GM12878 (cell line): ENCODE measurements at regions not wholly inside any gene's neighbourhood (a gene's known extent, or its start where the extent isn't known, plus 50 kb on each side); places are given as distances from the start of the nearest gene placed in this dataset.

ENCODE experiments used
- ATAC-seq: fragments of 200-7000 bp; cut with Tn5 transposase; 3 replicates; pipeline ENCODE4 v1.9.1; 2020; ENCODE audit warnings: mild to moderate bottlenecking, moderate library complexity
- BruUV-seq: library from RNA; stranded (reverse); fragments of 400-500 nt; replicated peaks from 2 replicates; lab custom pipeline; 2021; lab: Mats Ljungman, UMichigan
- CTCF ChIA-PET: fragments of 300-600 bp; sonication (Branson Sonifier 250); formaldehyde crosslinking; extraction: SDS; loops from one replicate; lab custom pipeline; 2021; ENCODE audit warnings: inconsistent platforms; lab: Yijun Ruan, JAX
- POLR2A ChIA-PET: fragments of 350-600 bp; formaldehyde crosslinking; extraction: SDS; loops from one replicate; lab custom pipeline; 2021; ENCODE audit warnings: inconsistent platforms; lab: Charles Lee
- RAD21 ChIA-PET: fragments of 300-600 bp; sonication (Branson Sonifier 250); formaldehyde crosslinking; loops from one replicate; lab custom pipeline; 2023; ENCODE audit warnings: antibody characterized with exemption; ENCODE audit not compliant: unreplicated experiment; lab: Charles Lee
- SMC1A ChIA-PET: fragments of 300-600 bp; sonication (Branson Sonifier 250); formaldehyde crosslinking; loops from one replicate; lab custom pipeline; 2023; ENCODE audit not compliant: unreplicated experiment, uncharacterized antibody; lab: Charles Lee
- DNase-seq: peaks from one replicate; pipeline ENCODE4 v3.0.0-alpha.2; 2011; ENCODE audit warnings: low read depth, low spot score
- FAIRE-seq: peaks from 3 replicates; lab custom pipeline; 2011; peaks lifted over from hg19 to GRCh38; lab: Jason Lieb, UNC
- H2AFZ ChIP-seq: 2 replicates; pipeline ENCODE4 v1.6.0; 2011; ENCODE audit warnings: low read depth, low read length, control low read depth; ENCODE audit not compliant: control insufficient read depth
- H3K27ac ChIP-seq: 2 replicates; pipeline ENCODE4 v1.5.1; 2011; ENCODE audit warnings: control low read depth; ENCODE audit not compliant: control insufficient read depth, insufficient read depth
- H3K27me3 ChIP-seq, 2 experiments: replicated peaks in 1 of 2; 2 replicates each; pipeline versions ENCODE4 v1.6.0 to v1.6.1; 2011; ENCODE audit warnings: low read length in 1 of 2; ENCODE audit not compliant: control insufficient read depth in 2 of 2, insufficient read depth in 2 of 2
- H3K36me3 ChIP-seq, 2 experiments: 2 replicates each; pipeline ENCODE4 v1.5.1; 2011; ENCODE audit warnings: low read length in 1 of 2; ENCODE audit not compliant: control insufficient read depth in 2 of 2, insufficient read depth in 2 of 2
- H3K4me1 ChIP-seq: 2 replicates; pipeline ENCODE4 v1.6.1; 2011; ENCODE audit warnings: mild to moderate bottlenecking, low read length, moderate library complexity, mixed read lengths; ENCODE audit not compliant: control insufficient read depth, insufficient read depth
- H3K4me2 ChIP-seq: 2 replicates; pipeline ENCODE4 v1.6.0; 2011; ENCODE audit warnings: control low read depth; ENCODE audit not compliant: control insufficient read depth, insufficient read depth
- H3K4me3 ChIP-seq: fragments of 200-600 bp; sonication (generic); 2 replicates; pipeline ENCODE4 v1.5.1; 2016
- H3K79me2 ChIP-seq: 2 replicates; pipeline ENCODE4 v1.6.0; 2011; ENCODE audit warnings: low read length; ENCODE audit not compliant: control insufficient read depth, insufficient read depth
- H3K9ac ChIP-seq: 2 replicates; pipeline ENCODE4 v1.8.0; 2011; ENCODE audit warnings: low read length, control low read depth, mixed read lengths; ENCODE audit not compliant: control insufficient read depth, insufficient read depth
- H3K9me3 ChIP-seq: replicated peaks from 3 replicates; pipeline ENCODE4 v1.5.1; 2011; ENCODE audit warnings: mild to moderate bottlenecking, low read length; ENCODE audit not compliant: control insufficient read depth, insufficient read depth
- H4K20me1 ChIP-seq: 2 replicates; pipeline ENCODE4 v1.6.0; 2011; ENCODE audit not compliant: control insufficient read depth, insufficient read depth
- CBX5 ChIP-seq: sonication (generic); IDR thresholded peaks from 2 replicates; pipeline ENCODE4 v1.6.1; 2016; ENCODE audit warnings: low read depth, moderate library complexity, mild to moderate bottlenecking, inconsistent platforms
- HDGF ChIP-seq: fragments of 450-650 bp; IDR thresholded peaks from 2 replicates; pipeline ENCODE4 v1.6.1; 2016; ENCODE audit warnings: antibody characterized with exemption
- IRF4 ChIP-seq: IDR thresholded peaks from 2 replicates; pipeline ENCODE4 v1.6.1; 2011; ENCODE audit warnings: low read depth, low read length
- KLF5 ChIP-seq: fragments of 450-650 bp; IDR thresholded peaks from 2 replicates; pipeline ENCODE4 v1.6.1; 2014; ENCODE audit warnings: mild to moderate bottlenecking; ENCODE audit not compliant: partially characterized antibody
- PAX5 ChIP-seq: IDR thresholded peaks from 2 replicates; pipeline ENCODE4 v1.6.1; 2011; ENCODE audit warnings: low read depth, low read length, borderline replicate concordance
- POLR2A ChIP-seq: IDR thresholded peaks from 2 replicates; pipeline ENCODE4 v1.6.1; 2011; ENCODE audit warnings: low read depth, mild to moderate bottlenecking, low read length
- STAT3 ChIP-seq: IDR thresholded peaks from 2 replicates; pipeline ENCODE4 v1.6.1; 2011; ENCODE audit warnings: low read depth, low read length, improper control_type of control experiment
- TCF3 ChIP-seq: IDR thresholded peaks from 2 replicates; pipeline ENCODE4 v1.6.1; 2012; ENCODE audit warnings: low read depth, mild to moderate bottlenecking, low read length, borderline replicate concordance; ENCODE audit not compliant: insufficient read depth
- WGBS: methylation state at CpG from one replicate; pipeline ENCODE4 v1.1.6; 2016; ENCODE audit warnings: low lambda C conversion rate; ENCODE audit not compliant: insufficient replicate concordance, insufficient coverage; ENCODE audit errors: missing lambda C conversion rate; 5-methylcytosine and 5-hydroxymethylcytosine counted together
- in situ Hi-C: fragments of 300-500 bp; cut with MboI; formaldehyde crosslinking; loops from 9 replicates; pipeline ENCODE4 v1.14.3; 2018; ENCODE audit warnings: mixed read lengths
- intact Hi-C: fragments of 100-400 bp; cut with micrococcal nuclease; formaldehyde crosslinking; loops from one replicate; pipeline ENCODE4 v1.14.2; 2022; ENCODE audit not compliant: unreplicated experiment
- TF ChIP-seq, protein P1 (sequence below): fragments of 450-650 bp; IDR thresholded peaks from 2 replicates; pipeline ENCODE4 v1.6.1; 2017; ENCODE audit warnings: mild to moderate bottlenecking, low read depth, inconsistent platforms; ENCODE audit not compliant: poor library complexity, severe bottlenecking
- TF ChIP-seq, protein P2 (sequence below): IDR thresholded peaks from 2 replicates; pipeline ENCODE4 v1.6.1; 2012; ENCODE audit warnings: low read depth, low read length, improper control_type of control experiment
- TF ChIP-seq, protein P3 (sequence below): fragments of 450-650 bp; IDR thresholded peaks from 2 replicates; pipeline ENCODE4 v1.6.1; 2018; ENCODE audit warnings: borderline replicate concordance, mild to moderate bottlenecking; ENCODE audit not compliant: partially characterized antibody
- TF ChIP-seq, protein P4 (sequence below): fragments of 450-650 bp; formaldehyde crosslinking; IDR thresholded peaks from 2 replicates; pipeline ENCODE4 v1.5.0; 2022; ENCODE audit warnings: mild to moderate bottlenecking, missing genetic modification characterization

DNA sequence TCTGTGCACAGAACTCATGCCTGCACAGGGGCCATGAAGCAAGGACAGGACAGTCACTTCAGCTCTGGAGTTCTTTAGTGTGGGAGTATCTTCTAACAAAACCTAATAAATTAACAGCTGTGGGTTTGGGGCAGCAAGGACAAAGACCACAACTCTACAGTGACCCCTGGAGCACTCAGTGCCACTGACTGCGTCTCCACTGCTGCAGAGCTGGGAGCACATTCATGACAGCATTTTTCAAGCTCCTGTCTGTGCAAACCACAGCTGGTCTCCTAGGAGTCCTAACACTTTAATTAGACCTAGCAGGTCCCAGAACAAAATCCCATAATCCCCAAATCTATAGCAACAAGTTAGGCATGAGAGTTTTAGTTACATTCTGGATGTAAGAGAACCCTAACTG is 76.5 kb downstream of the RTL9 start:
- TF ChIP-seq, protein P1, sequence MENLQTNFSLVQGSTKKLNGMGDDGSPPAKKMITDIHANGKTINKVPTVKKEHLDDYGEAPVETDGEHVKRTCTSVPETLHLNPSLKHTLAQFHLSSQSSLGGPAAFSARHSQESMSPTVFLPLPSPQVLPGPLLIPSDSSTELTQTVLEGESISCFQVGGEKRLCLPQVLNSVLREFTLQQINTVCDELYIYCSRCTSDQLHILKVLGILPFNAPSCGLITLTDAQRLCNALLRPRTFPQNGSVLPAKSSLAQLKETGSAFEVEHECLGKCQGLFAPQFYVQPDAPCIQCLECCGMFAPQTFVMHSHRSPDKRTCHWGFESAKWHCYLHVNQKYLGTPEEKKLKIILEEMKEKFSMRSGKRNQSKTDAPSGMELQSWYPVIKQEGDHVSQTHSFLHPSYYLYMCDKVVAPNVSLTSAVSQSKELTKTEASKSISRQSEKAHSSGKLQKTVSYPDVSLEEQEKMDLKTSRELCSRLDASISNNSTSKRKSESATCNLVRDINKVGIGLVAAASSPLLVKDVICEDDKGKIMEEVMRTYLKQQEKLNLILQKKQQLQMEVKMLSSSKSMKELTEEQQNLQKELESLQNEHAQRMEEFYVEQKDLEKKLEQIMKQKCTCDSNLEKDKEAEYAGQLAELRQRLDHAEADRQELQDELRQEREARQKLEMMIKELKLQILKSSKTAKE = no peak
- TF ChIP-seq PAX5 = no peak
- no peak for TF ChIP-seq TCF3
- TF ChIP-seq, protein P2, sequence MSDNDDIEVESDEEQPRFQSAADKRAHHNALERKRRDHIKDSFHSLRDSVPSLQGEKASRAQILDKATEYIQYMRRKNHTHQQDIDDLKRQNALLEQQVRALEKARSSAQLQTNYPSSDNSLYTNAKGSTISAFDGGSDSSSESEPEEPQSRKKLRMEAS = no peak
- TF ChIP-seq POLR2A = no peak
- no peak for TF ChIP-seq STAT3
- TF ChIP-seq CBX5 = no peak
- TF ChIP-seq, protein P3, sequence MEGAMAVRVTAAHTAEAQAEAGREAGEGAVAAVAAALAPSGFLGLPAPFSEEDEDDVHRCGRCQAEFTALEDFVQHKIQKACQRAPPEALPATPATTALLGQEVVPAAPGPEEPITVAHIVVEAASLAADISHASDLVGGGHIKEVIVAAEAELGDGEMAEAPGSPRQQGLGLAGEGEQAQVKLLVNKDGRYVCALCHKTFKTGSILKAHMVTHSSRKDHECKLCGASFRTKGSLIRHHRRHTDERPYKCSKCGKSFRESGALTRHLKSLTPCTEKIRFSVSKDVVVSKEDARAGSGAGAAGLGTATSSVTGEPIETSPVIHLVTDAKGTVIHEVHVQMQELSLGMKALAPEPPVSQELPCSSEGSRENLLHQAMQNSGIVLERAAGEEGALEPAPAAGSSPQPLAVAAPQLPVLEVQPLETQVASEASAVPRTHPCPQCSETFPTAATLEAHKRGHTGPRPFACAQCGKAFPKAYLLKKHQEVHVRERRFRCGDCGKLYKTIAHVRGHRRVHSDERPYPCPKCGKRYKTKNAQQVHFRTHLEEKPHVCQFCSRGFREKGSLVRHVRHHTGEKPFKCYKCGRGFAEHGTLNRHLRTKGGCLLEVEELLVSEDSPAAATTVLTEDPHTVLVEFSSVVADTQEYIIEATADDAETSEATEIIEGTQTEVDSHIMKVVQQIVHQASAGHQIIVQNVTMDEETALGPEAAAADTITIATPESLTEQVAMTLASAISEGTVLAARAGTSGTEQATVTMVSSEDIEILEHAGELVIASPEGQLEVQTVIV = no peak
- TF ChIP-seq, protein P4, sequence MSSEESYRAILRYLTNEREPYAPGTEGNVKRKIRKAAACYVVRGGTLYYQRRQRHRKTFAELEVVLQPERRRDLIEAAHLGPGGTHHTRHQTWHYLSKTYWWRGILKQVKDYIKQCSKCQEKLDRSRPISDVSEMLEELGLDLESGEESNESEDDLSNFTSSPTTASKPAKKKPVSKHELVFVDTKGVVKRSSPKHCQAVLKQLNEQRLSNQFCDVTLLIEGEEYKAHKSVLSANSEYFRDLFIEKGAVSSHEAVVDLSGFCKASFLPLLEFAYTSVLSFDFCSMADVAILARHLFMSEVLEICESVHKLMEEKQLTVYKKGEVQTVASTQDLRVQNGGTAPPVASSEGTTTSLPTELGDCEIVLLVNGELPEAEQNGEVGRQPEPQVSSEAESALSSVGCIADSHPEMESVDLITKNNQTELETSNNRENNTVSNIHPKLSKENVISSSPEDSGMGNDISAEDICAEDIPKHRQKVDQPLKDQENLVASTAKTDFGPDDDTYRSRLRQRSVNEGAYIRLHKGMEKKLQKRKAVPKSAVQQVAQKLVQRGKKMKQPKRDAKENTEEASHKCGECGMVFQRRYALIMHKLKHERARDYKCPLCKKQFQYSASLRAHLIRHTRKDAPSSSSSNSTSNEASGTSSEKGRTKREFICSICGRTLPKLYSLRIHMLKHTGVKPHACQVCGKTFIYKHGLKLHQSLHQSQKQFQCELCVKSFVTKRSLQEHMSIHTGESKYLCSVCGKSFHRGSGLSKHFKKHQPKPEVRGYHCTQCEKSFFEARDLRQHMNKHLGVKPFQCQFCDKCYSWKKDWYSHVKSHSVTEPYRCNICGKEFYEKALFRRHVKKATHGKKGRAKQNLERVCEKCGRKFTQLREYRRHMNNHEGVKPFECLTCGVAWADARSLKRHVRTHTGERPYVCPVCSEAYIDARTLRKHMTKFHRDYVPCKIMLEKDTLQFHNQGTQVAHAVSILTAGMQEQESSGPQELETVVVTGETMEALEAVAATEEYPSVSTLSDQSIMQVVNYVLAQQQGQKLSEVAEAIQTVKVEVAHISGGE = no peak
- no peak for TF ChIP-seq IRF4
- TF ChIP-seq HDGF = no peak
- TF ChIP-seq KLF5 = no peak
- DNase-seq = no peak
- FAIRE-seq = no peak
- 88% methylated on average over 1 of the region's 1 CpG for WGBS
- Histone ChIP-seq H3K79me2 (no peaks in the 10 kb centered on the region), H3K4me1 (no peaks in the 10 kb centered on the region), H3K36me3 (no peaks in the 10 kb centered on the region), H3K27ac (no peak overlapping the region), H3K9me3 (no peaks in the 10 kb centered on the region), H3K27me3 (peaks cover 0 to 2% of the 10 kb centered on the region in 2 experiments; a peak in 2 of 4 replicates), H3K9ac (no peak overlapping the region), H3K4me3 (no peak overlapping the region), H2AFZ (no peak overlapping the region), H3K4me2 (no peak overlapping the region), H4K20me1 (0 out of 2 replicates have a peak, but pooled peaks cover 3% of the 10 kb centered on the region)
- ChIA-PET POLR2A (no interaction called here), RAD21 (no interaction called here), CTCF (interaction anchor here (1.0 to 1.4 kb wide), 3 partner anchors 16 to 289 kb away, joined by 3 read pairs; no protein-coding TSS in a partner anchor), SMC1A (no interaction called here)
- no peak for ATAC-seq
- intact Hi-C loops = no loop called here
- in situ Hi-C loops = no loop called here
- BruUV-seq = no TSS peak
